OCI-LY1 (cell line): ENCODE measurements at regions not wholly inside any gene's neighbourhood (a gene's known extent, or its start where the extent isn't known, plus 50 kb on each side); places are given as distances from the start of the nearest gene placed in this dataset.

Source experiments
- H2AFZ ChIP-seq: fragments of 200-600 bp; sonication (generic), shearing (Covaris generic); 2 replicates; pipeline ENCODE4 v1.6.0; 2014; ENCODE audit warnings: antibody characterized with exemption, mild to moderate bottlenecking, low read length
- H3F3A ChIP-seq: fragments of 200-600 bp; sonication (generic), shearing (Covaris generic); 2 replicates; pipeline ENCODE4 v1.6.0; 2014; ENCODE audit warnings: mild to moderate bottlenecking, antibody characterized with exemption, low read length, moderate library complexity; ENCODE audit not compliant: insufficient read depth
- H3K27ac ChIP-seq: fragments of 200-600 bp; sonication (generic); 2 replicates; pipeline ENCODE4 v1.5.1; 2014; ENCODE audit warnings: low read length, mixed run types, mild to moderate bottlenecking, low read depth; ENCODE audit not compliant: poor library complexity, severe bottlenecking
- H3K27me3 ChIP-seq: fragments of 200-600 bp; sonication (generic); 2 replicates; pipeline ENCODE4 v1.6.0; 2014; ENCODE audit warnings: antibody characterized with exemption, mild to moderate bottlenecking, low read length, moderate library complexity; ENCODE audit not compliant: insufficient read depth
- H3K36me3 ChIP-seq: fragments of 200-600 bp; sonication (generic); 2 replicates; pipeline ENCODE4 v1.6.1; 2014; ENCODE audit warnings: mild to moderate bottlenecking, antibody characterized with exemption, low read length, moderate library complexity, mixed read lengths; ENCODE audit not compliant: insufficient read depth
- H3K4me1 ChIP-seq: fragments of 200-600 bp; sonication (generic); 2 replicates; pipeline ENCODE4 v1.5.1; 2014; ENCODE audit warnings: mild to moderate bottlenecking, low read length, moderate library complexity; ENCODE audit not compliant: insufficient read depth, severe bottlenecking
- H3K4me2 ChIP-seq: fragments of 200-600 bp; sonication (generic), shearing (Covaris generic); 2 replicates; pipeline ENCODE4 v1.6.1; 2014; ENCODE audit warnings: low read length
- H3K4me3 ChIP-seq: fragments of 200-600 bp; sonication (generic); 2 replicates; pipeline ENCODE4 v1.5.1; 2014; ENCODE audit warnings: low read length, low read depth, mild to moderate bottlenecking, mixed read lengths; ENCODE audit not compliant: poor library complexity, severe bottlenecking
- H3K79me2 ChIP-seq: fragments of 200-600 bp; shearing (Covaris generic); 2 replicates; pipeline ENCODE4 v1.6.1; 2016; ENCODE audit warnings: mixed run types, low read length, mixed read lengths; ENCODE audit not compliant: insufficient read depth
- H3K9ac ChIP-seq: fragments of 200-600 bp; sonication (generic), shearing (Covaris generic); 2 replicates; pipeline ENCODE4 v1.6.1; 2014; ENCODE audit warnings: mild to moderate bottlenecking, low read length, mixed read lengths
- H3K9me2 ChIP-seq: fragments of 200-600 bp; sonication (generic), shearing (Covaris generic); 2 replicates; pipeline ENCODE4 v1.6.1; 2014; ENCODE audit warnings: low read depth, mild to moderate bottlenecking, low read length, mixed read lengths
- H3K9me3 ChIP-seq: fragments of 200-600 bp; shearing (Covaris generic); 2 replicates; pipeline ENCODE4 v1.6.1; 2014; ENCODE audit warnings: low read length, mixed read lengths
- H4K20me1 ChIP-seq: fragments of 200-600 bp; sonication (generic), shearing (Covaris generic); 2 replicates; pipeline ENCODE4 v1.6.0; 2016; ENCODE audit warnings: mild to moderate bottlenecking, low read length; ENCODE audit not compliant: insufficient read depth
- CTCF ChIP-seq: fragments of 200-600 bp; sonication (generic), shearing (Covaris generic); IDR thresholded peaks from 2 replicates; pipeline ENCODE4 v1.5.1; 2017; ENCODE audit warnings: mild to moderate bottlenecking, antibody characterized with exemption, low read length, moderate library complexity, mixed read lengths
- EZH2 ChIP-seq: fragments of 200-600 bp; sonication (generic), shearing (Covaris generic); IDR thresholded peaks from 2 replicates; pipeline ENCODE4 v1.8.0; 2017; ENCODE audit warnings: borderline replicate concordance, mixed run types, mild to moderate bottlenecking, antibody characterized with exemption, low read length, moderate library complexity, mixed read lengths

- no peaks in the 10 kb centered on the region for H3K36me3 ChIP-seq
- no peak overlapping the region for H2AFZ ChIP-seq
- H3K4me1 ChIP-seq: peaks cover 7% of the 10 kb centered on the region
- H3K4me2 ChIP-seq: no peak overlapping the region
- no peaks in the 10 kb centered on the region for H3K27me3 ChIP-seq
- H3K9me2 ChIP-seq: no peaks in the 10 kb centered on the region
- no peaks in the 10 kb centered on the region; the same call in 1 of the 2 replicates for H3F3A ChIP-seq
- no peaks in the 10 kb centered on the region for H3K79me2 ChIP-seq
- TF ChIP-seq EZH2: no peak
- no peak for TF ChIP-seq CTCF
- H3K9ac ChIP-seq: no peak overlapping the region
- no peak overlapping the region for H3K4me3 ChIP-seq
- no peaks in the 10 kb centered on the region for H3K9me3 ChIP-seq
- no peaks in the 10 kb centered on the region for H4K20me1 ChIP-seq
- no peak overlapping the region for H3K27ac ChIP-seq
These were observed 59.1 kb upstream of the RRP15 start for GRCh38 chr1:218226005-218226404.
